Lung microvascular endothelial cell (primary cell): ENCODE measurements at regions not wholly inside any gene's neighbourhood (a gene's known extent, or its start where the extent isn't known, plus 50 kb on each side); places are given as distances from the start of the nearest gene placed in this dataset.
A peak's percentile ranks its signal among the peaks of the same experiment; 100 is the strongest.

Source experiments
- DNase-seq, 2 donors: peaks; one replicate each; pipeline versions ENCODE4 v3.0.0 to v3.0.0-alpha.2; 2010; ENCODE audit warnings: low read depth in 2 of 2

GRCh38 chr16:85187886-85188285, 75.6 kb upstream of the CIBAR2 start:
- no peak for DNase-seq

- DNase-seq = peak in 1 of 2 donors; percentile 68
Observed at GRCh38 chr16:85188822-85189672, 76.8 kb upstream of the CIBAR2 start.

- DNase-seq = no peak
Observed at GRCh38 chr16:85190572-85190971, 78.3 kb upstream of the CIBAR2 start.

DNA sequence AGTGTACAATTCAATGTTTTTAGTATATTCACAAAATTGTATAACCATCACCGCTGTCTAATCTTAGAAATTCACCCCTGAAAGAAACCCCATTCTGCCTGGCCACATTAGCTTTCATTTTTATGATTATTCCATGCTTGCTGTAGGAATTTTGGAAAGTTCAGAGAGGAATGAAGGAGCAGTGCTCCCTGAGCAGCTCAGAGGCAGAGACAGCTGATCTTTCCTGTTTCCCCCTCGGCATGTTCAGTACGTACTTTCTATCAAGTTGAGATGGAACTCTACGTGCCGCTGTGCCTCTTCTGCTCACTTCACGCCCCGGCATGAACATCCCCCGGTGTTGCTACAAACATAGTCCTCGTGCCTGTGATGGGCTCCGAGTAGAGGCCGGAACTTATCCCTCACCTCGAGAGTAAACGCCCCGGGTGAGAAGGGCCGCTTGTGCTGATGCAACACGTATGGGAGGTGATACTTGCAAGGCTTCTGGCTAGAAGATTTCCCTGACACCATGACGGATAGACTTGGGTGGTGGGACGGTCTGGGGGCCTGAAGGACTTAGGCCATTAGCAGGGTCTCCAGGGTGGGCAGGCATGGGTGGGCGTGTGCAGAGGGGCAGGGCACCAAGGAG, 79.2 kb upstream of the CIBAR2 start:
- DNase-seq = no peak

GRCh38 chr16:85192238-85193114, 80.2 kb upstream of the CIBAR2 start:
- DNase-seq = peak in 1 of 2 donors; percentile 4

DNA sequence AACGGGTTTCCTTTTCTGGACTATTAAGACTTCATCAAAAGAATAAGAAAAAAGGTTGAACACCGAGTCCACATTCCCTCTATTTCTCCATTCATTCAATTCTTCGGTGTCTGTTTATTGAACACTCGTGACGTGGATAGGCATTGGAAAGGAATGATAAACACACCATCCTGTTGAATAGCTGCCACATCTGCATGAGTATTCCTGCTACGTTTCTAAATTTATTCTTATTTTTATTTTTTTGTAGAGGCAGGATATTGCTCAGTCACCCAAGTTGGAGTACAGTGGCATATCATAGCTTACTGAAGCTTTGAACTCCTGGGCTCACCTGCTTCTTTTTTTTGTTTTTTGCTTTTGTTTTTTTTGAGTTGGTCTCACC, 80.8 kb upstream of the CIBAR2 start:
- peak in 1 of 2 donors; percentile 69 for DNase-seq

GRCh38 chr16:85193876-85194275, 81.6 kb upstream of the CIBAR2 start:
- DNase-seq = no peak

- DNase-seq = no peak
Observed at GRCh38 chr16:85194307-85195270, 82.3 kb upstream of the CIBAR2 start.

DNA sequence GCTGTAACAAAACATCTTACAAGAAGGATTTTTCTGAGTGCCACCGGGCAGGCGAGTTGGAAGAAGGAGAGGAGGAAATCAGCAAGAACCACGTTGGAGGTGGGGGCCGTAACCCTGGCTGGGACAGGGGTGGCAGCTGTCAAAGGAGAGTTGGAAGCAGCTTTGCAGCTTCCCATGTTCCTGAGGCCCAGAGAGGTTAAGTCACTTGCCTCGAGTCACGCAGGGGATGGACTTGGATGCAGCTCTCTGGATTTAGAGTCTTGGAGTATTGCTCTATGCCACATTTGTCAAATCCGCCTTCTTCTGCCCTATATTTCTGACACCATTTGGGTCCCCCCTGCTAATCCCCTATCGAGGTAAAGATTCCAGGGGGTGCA, 83.0 kb upstream of the CIBAR2 start:
- DNase-seq = no peak

GRCh38 chr16:85195900-85196772, 83.9 kb upstream of the CIBAR2 start:
- DNase-seq = no peak

DNA sequence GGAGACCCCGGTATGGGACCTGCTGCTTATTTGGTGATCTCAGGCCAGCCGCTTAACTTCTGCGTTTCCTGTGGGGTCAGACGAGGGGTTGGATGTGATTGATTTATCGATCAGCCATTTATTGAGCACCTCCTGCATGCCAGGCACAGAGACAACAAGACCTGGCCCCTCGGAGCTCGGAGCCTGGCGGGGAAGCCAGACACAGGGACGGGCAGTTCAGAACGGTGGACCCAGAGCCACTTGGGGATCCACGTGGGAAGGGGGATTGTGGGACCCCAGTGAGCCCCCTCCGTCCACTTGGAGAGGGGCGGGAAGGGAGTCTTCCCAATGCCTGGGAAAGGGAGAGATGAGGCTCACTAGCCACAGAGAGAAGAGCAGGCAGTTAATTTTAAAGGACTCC, 84.7 kb upstream of the CIBAR2 start:
- DNase-seq = no peak

DNA sequence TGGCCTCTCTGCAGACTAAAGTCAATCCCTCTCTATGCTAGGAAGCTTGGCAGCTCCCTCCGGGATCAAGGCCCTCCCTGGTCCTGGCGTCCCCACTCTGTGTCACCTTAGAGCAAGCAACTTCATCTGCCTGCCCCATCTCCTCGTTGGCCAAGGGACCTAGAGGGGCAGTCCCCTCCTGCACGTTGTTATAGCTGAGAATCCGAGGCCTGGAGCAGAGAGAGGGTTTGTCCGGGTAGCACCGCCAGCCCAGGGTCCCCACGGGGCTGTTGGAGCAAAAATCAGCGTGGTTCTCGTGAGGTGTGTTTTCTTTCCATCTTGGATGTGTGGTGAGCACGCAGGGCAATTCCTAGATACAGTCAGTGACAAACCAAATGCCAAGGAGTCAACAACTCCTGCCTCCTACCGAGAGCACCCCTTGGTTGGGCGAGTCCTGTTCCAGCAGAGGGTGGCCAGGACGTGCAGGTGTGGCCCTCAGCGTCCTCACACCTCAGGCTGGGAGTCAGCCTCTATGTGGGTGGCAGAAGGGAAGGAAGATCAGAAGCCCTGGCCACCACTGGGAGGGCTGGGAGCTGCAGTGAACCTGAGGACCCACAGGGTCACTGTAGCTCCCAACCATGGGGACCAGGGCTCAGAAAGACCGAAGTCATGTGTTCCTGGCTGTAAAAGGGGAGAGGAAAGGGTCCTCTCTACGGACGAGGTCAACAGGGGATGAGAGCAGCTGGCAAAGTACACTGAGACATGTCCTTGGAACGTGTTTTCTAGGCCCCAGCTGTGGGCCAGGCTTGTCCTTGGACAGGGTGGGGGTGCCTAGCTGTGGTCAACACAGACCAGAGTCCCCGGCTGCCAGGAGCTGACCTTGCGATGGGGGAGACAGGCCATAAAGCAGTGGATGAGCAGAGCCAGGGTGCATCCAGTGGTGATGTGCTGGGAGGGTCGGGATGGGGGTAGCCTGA, 85.6 kb upstream of the CIBAR2 start:
- DNase-seq = no peak

DNA sequence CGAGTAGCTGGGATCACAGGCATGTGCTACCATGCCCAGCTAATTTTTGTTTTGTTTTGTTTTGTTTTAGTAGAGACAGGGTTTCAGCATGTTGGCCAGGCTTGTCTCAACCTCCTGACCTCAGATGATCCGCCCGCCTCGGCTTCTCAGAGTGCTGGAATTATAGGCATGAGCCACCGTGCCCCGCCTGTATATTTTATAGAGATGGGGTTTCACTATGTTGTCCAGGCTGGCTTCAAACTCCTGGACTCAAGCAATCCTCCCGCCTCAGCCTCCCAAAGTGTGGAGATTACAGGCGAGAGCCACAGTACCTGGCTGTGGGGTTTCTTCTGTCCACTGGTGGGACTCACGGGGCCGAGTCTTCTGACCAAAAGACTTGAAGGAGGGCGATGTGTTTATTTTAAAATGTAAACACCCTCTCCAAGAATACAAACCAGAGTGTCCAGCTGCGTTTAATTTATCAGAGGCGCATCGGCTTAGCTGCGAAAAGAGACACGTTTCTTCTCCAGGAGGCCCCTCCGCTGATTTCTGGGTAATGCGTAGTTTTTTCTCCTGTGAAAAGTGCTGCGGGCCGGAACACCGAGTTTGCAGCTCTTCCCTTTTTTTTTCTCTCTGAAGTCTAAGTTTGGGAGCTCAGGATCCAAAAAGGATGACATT, 86.9 kb upstream of the CIBAR2 start:
- no peak for DNase-seq

DNA sequence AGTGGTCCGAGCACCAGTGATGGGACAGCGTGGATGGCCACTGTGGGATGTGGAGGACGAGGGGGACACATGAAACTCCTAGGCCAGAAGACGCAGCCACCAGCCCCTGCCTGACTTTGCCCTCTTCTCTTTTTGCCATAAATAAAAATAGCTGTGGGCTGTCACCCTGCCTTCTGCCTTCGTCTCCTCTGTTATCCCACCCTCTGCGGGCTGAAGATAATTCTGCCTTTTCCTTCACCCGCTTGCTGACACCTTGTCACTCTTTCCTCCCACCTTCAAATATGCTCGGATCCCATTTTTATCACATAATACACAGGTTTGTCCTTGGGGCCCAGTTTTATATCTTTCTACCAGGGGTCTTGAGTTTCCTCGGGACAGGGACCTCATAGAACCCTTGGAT, 87.6 kb upstream of the CIBAR2 start:
- DNase-seq = no peak

DNA sequence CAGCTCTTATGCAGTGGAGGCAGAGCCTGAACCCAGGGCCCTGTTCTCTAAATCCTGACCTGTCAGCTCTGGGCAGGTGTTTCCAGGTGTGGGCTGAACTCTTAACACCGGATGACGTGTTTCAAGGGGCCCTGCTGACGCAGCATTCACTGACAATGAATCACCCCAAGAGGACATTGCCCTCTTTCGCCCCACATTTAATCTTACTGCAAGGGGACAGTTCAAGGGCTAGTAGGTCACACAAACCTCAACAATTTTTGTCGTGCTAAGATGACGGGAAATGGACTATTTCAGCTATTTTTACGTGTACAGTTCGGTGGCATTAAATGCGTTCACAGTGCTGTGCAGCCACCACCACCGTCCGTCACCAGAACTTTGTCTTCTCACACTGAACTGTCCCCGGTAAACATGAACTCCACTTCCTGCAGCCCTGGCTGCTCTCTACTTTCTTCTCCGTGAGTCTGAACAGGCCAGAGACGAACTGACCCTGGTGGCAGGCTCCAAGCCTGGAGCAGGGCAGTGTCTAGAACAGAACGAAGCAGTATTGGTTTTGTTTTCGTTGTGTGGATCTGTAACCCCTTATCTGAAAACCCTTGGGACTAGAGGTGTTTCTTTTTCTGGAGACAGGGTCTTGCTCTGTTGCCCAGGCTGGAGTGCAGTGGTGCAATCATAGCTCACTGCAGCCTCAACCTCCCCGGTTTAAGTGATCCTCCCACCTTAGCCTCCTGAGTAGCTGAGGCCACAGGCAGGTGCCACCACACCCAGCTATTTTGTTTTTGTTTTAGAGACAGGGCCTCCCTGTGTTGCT, 88.4 kb upstream of the CIBAR2 start:
- peak in 1 of 2 donors; percentile 39 for DNase-seq

DNA sequence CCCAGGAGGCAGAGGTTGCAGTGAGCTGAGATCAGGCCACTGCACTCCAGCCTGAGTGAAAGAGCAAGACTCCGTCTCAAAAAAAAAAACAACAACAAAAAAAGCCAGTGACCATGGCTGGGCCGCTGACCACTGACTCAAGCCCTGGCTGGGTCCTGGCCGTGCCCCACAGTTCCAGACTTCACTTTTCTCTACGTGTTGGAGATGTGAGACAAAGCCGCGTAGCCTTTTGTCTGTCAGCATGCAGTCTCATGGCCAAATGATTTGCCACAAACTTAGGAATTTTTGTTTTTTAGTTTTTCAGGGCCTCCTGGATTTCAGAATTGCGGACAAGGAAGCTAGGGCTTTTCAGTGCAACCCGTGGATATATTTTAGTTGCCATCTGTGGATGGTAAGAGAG, 89.3 kb upstream of the CIBAR2 start:
- DNase-seq = no peak

GRCh38 chr16:85202051-85202601, 89.9 kb upstream of the CIBAR2 start:
- no peak for DNase-seq
